ENCODE measurements at regions not wholly inside any gene's neighbourhood (a gene's known extent, or its start where the extent isn't known, plus 50 kb on each side); places are given as distances from the start of the nearest gene placed in this dataset.

DNA sequence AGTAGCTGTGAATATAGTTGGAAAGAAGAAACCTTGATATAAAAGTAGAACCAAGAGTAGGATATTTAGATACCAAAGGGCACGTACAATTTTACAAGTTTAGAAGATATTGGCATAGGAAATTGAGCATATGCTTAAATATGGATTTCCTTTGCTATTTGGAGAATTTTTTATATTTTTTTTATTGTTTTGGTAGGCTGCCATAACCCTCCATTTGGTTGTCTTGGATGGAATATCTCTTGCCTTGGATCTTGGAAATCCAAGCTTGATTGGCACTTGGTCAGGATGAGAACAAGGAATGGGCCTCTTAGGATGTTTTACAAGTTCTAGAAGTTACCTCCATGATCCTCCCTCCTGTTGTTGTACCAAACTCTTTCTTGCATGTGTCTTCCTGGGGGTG, 297.1 kb downstream of the PRL start:
- H2AFZ ChIP-seq (ENCODE audit: control insufficient read depth, low read length): no peak overlapping the region
- H3K27ac ChIP-seq (ENCODE audit: control insufficient read depth, insufficient read depth, low read length): no peak overlapping the region
- peaks cover 4% of the 10 kb centered on the region for H3K4me1 ChIP-seq (ENCODE audit: control insufficient read depth, extremely low read depth, insufficient read depth, low read length)
- no peak overlapping the region for H3K4me3 ChIP-seq (ENCODE audit: control insufficient read depth in 2 of 3, extremely low read depth in 1 of 3, insufficient read depth in 2 of 3, low read depth in 1 of 3, low read length in 3 of 3)
- no peaks in the 10 kb centered on the region for H3K9me1 ChIP-seq (ENCODE audit: control insufficient read depth, extremely low read depth, insufficient read depth, low read length)
- no peaks in the 10 kb centered on the region for H3K79me2 ChIP-seq (ENCODE audit: control insufficient read depth, insufficient read depth, low read length)
- H3K27me3 ChIP-seq (ENCODE audit: control insufficient read depth, extremely low read depth, insufficient read depth, low read length): no peaks in the 10 kb centered on the region
- H3K36me3 ChIP-seq (ENCODE audit: control insufficient read depth in 2 of 2, extremely low read depth in 1 of 2, insufficient read depth in 2 of 2, low read length in 2 of 2): no peaks in the 10 kb centered on the region
- dilution Hi-C loops (cut with MboI; ENCODE audit: extremely low pct_ligation_motif_present, low sequenced_read_pairs): no loop called here
- TF ChIP-seq, protein P1, sequence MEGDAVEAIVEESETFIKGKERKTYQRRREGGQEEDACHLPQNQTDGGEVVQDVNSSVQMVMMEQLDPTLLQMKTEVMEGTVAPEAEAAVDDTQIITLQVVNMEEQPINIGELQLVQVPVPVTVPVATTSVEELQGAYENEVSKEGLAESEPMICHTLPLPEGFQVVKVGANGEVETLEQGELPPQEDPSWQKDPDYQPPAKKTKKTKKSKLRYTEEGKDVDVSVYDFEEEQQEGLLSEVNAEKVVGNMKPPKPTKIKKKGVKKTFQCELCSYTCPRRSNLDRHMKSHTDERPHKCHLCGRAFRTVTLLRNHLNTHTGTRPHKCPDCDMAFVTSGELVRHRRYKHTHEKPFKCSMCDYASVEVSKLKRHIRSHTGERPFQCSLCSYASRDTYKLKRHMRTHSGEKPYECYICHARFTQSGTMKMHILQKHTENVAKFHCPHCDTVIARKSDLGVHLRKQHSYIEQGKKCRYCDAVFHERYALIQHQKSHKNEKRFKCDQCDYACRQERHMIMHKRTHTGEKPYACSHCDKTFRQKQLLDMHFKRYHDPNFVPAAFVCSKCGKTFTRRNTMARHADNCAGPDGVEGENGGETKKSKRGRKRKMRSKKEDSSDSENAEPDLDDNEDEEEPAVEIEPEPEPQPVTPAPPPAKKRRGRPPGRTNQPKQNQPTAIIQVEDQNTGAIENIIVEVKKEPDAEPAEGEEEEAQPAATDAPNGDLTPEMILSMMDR (optimal IDR thresholded peaks at IDR 0.05 in 1 of 3, IDR thresholded peaks at IDR 0.05 in 1 of 3, conservative IDR thresholded peaks at IDR 0.05 in 1 of 3; ENCODE audit: extremely low read depth in 1 of 3, insufficient read depth in 2 of 3, low read length in 3 of 3): no peak
- no peak for TF ChIP-seq EZH2 (IDR thresholded peaks at IDR 0.05; ENCODE audit: low read length)
- FAIRE-seq (no peak), DNase-seq (ENCODE audit: low read depth, low spot score) (no peak)
- H4K20me1 ChIP-seq (ENCODE audit: control insufficient read depth, extremely low read depth, insufficient read depth, low read length): no peaks in the 10 kb centered on the region
- no peak overlapping the region for H3K4me2 ChIP-seq (ENCODE audit: control insufficient read depth, extremely low read depth, insufficient read depth, low read depth, low read length)
- H3K9me3 ChIP-seq (ENCODE audit: control insufficient read depth, low read depth, low read length): no peaks in the 10 kb centered on the region
- H3K9ac ChIP-seq (ENCODE audit: control insufficient read depth, extremely low read depth, insufficient read depth, low read length): no peak overlapping the region

- Histone ChIP-seq H3K27ac (ENCODE audit: control insufficient read depth, insufficient read depth, low read length) (no peak overlapping the region), H3K36me3 (ENCODE audit: control insufficient read depth in 2 of 2, extremely low read depth in 1 of 2, insufficient read depth in 2 of 2, low read length in 2 of 2) (no peaks in the 10 kb centered on the region), H3K27me3 (ENCODE audit: control insufficient read depth, extremely low read depth, insufficient read depth, low read length) (no peaks in the 10 kb centered on the region), H3K79me2 (ENCODE audit: control insufficient read depth, insufficient read depth, low read length) (no peaks in the 10 kb centered on the region), H3K4me3 (ENCODE audit: control insufficient read depth in 2 of 3, extremely low read depth in 1 of 3, insufficient read depth in 2 of 3, low read depth in 1 of 3, low read length in 3 of 3) (no peak overlapping the region), H4K20me1 (ENCODE audit: control insufficient read depth, extremely low read depth, insufficient read depth, low read length) (no peaks in the 10 kb centered on the region), H3K9me3 (ENCODE audit: control insufficient read depth, low read depth, low read length) (no peaks in the 10 kb centered on the region), H3K9ac (ENCODE audit: control insufficient read depth, extremely low read depth, insufficient read depth, low read length) (no peak overlapping the region), H2AFZ (ENCODE audit: control insufficient read depth, low read length) (no peak overlapping the region), H3K4me2 (ENCODE audit: control insufficient read depth, extremely low read depth, insufficient read depth, low read depth, low read length) (no peak overlapping the region), H3K4me1 (ENCODE audit: control insufficient read depth, extremely low read depth, insufficient read depth, low read length) (peaks cover 4% of the 10 kb centered on the region), H3K9me1 (ENCODE audit: control insufficient read depth, extremely low read depth, insufficient read depth, low read length) (no peaks in the 10 kb centered on the region)
- DNase-seq (ENCODE audit: low read depth, low spot score) (no peak), FAIRE-seq (no peak)
- TF ChIP-seq EZH2 (IDR thresholded peaks at IDR 0.05; ENCODE audit: low read length): no peak
- dilution Hi-C loops (cut with MboI; ENCODE audit: extremely low pct_ligation_motif_present, low sequenced_read_pairs): no loop called here
These were observed 295.3 kb downstream of the PRL start for GRCh38 chr6:22001396-22002027.

DNA sequence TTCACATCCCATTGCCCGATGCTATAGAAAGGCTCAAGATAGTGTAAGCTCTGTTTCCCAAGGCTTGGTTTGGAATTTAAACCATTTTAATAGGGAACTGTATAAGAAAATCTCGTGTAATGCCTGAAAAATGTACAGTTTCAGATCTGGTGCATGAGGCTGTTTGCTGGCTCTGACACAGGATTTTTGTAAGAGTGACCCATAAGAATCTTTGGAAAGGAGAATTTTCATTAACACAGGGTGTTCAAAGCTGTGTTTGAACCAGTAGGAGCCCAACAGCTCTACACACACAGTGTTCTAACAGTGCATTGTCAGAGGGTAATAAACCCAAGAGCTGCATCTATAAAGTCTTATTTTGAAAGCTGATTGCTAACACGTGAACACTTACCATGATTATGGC, 293.5 kb downstream of the PRL start:
- Histone ChIP-seq H3K4me2 (ENCODE audit: control insufficient read depth, extremely low read depth, insufficient read depth, low read depth, low read length) (no peak overlapping the region), H3K9me3 (ENCODE audit: control insufficient read depth, low read depth, low read length) (no peaks in the 10 kb centered on the region), H3K9ac (ENCODE audit: control insufficient read depth, extremely low read depth, insufficient read depth, low read length) (no peak overlapping the region), H4K20me1 (ENCODE audit: control insufficient read depth, extremely low read depth, insufficient read depth, low read length) (no peaks in the 10 kb centered on the region), H3K27me3 (ENCODE audit: control insufficient read depth, extremely low read depth, insufficient read depth, low read length) (no peaks in the 10 kb centered on the region), H3K36me3 (ENCODE audit: control insufficient read depth in 2 of 2, extremely low read depth in 1 of 2, insufficient read depth in 2 of 2, low read length in 2 of 2) (no peaks in the 10 kb centered on the region), H3K9me1 (ENCODE audit: control insufficient read depth, extremely low read depth, insufficient read depth, low read length) (no peaks in the 10 kb centered on the region), H2AFZ (ENCODE audit: control insufficient read depth, low read length) (no peak overlapping the region), H3K4me1 (ENCODE audit: control insufficient read depth, extremely low read depth, insufficient read depth, low read length) (no peaks in the 10 kb centered on the region), H3K27ac (ENCODE audit: control insufficient read depth, insufficient read depth, low read length) (no peak overlapping the region), H3K79me2 (ENCODE audit: control insufficient read depth, insufficient read depth, low read length) (no peaks in the 10 kb centered on the region), H3K4me3 (ENCODE audit: control insufficient read depth in 2 of 3, extremely low read depth in 1 of 3, insufficient read depth in 2 of 3, low read depth in 1 of 3, low read length in 3 of 3) (no peak overlapping the region)
- dilution Hi-C loops (cut with MboI; ENCODE audit: extremely low pct_ligation_motif_present, low sequenced_read_pairs): no loop called here
- FAIRE-seq (no peak), DNase-seq (ENCODE audit: low read depth, low spot score) (no peak)
- TF ChIP-seq EZH2 (IDR thresholded peaks at IDR 0.05; ENCODE audit: low read length): no peak
- TF ChIP-seq, protein P1 (optimal IDR thresholded peaks at IDR 0.05 in 1 of 3, IDR thresholded peaks at IDR 0.05 in 1 of 3, conservative IDR thresholded peaks at IDR 0.05 in 1 of 3; ENCODE audit: extremely low read depth in 1 of 3, insufficient read depth in 2 of 3, low read length in 3 of 3): no peak

All from keratinocyte (primary cell).